Ascending aorta (tissue), 2 donors: ENCODE measurements at regions not wholly inside any gene's neighbourhood (a gene's known extent, or its start where the extent isn't known, plus 50 kb on each side); places are given as distances from the start of the nearest gene placed in this dataset.

Source experiments
- DNase-seq, 2 donors: peaks; one replicate each; pipeline ENCODE4 v3.0.0-alpha.2; 2019; ENCODE audit warnings: low spot score in 2 of 2
- H3K27ac ChIP-seq, 2 donors: fragments of 200-600 bp; sonication (generic); one replicate each; pipeline ENCODE4 v1.5.1; 2016 to 2017; ENCODE audit warnings: mild to moderate bottlenecking in 1 of 2
- H3K27me3 ChIP-seq: fragments of 200-600 bp; sonication (generic); one replicate; pipeline ENCODE4 v1.5.1; 2017
- H3K36me3 ChIP-seq, 2 donors: fragments of 200-600 bp; sonication (generic); one replicate each; pipeline ENCODE4 v1.5.1; 2016
- H3K4me1 ChIP-seq, 2 donors: fragments of 200-600 bp; sonication (generic); one replicate each; pipeline ENCODE4 v1.5.1; 2016 to 2017; ENCODE audit warnings: mild to moderate bottlenecking in 1 of 2
- H3K4me3 ChIP-seq, 2 donors: fragments of 200-600 bp; sonication (generic); one replicate each; pipeline ENCODE4 v1.5.1; 2016 to 2017; ENCODE audit warnings: mild to moderate bottlenecking in 1 of 2
- H3K9me3 ChIP-seq, 2 donors: fragments of 200-600 bp; sonication (generic); one replicate each; pipeline ENCODE4 v1.5.1; 2016
- CTCF ChIP-seq, 3 experiments: fragments of 200-600 bp in 2 of 3; fragments of 450-650 bp in 1 of 3; sonication (generic) in 2 of 3; IDR thresholded peaks; one replicate each; pipeline ENCODE4 v1.5.1; 2016 to 2019; ENCODE audit warnings: antibody characterized with exemption in 3 of 3, mild to moderate bottlenecking in 1 of 3, moderate library complexity in 1 of 3
- intact Hi-C: fragments of 100-400 bp; cut with DNase I; formaldehyde crosslinking; loops from one replicate; pipeline ENCODE4 v1.15.1; 2023

- Histone ChIP-seq H3K27ac (no peak overlapping the region), H3K9me3 (no peaks in the 10 kb centered on the region), H3K4me3 (no peak overlapping the region), H3K36me3 (no peaks in the 10 kb centered on the region), H3K4me1 (no peaks in the 10 kb centered on the region), H3K27me3 (no peaks in the 10 kb centered on the region)
- intact Hi-C loops: no loop called here
- no peak for TF ChIP-seq CTCF (IDR thresholded peaks at IDR 0.05)
- DNase-seq: no peak
These were observed 352.8 kb upstream of the GYPC start for GRCh38 chr2:126303113-126303512.

DNA sequence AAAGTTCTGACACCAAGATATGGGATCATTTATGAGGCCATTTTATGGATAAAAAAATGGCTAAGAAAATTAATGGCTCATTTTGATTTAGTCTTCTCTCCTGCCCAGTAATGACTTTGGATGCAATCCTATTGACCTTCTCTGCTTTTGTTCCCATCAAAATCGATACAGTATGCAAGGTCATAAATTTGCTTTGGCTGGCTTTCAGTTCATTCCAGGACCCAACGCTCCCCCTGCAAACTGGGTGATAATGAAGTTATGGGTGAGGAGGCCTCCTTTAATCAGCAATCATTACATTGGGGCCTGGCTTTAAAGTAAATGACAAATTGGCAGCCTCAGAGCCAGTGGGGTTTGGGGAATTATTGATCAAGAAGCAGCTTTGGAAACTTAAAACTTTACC lies 351.8 kb upstream of the GYPC start:
- H3K4me3 ChIP-seq: no peak overlapping the region
- H3K27ac ChIP-seq: no peak overlapping the region
- intact Hi-C loops: no loop called here
- TF ChIP-seq CTCF (IDR thresholded peaks at IDR 0.05): no peak
- H3K9me3 ChIP-seq: no peaks in the 10 kb centered on the region
- no peaks in the 10 kb centered on the region for H3K36me3 ChIP-seq
- H3K27me3 ChIP-seq: no peaks in the 10 kb centered on the region
- H3K4me1 ChIP-seq: no peaks in the 10 kb centered on the region
- no peak for DNase-seq

DNA sequence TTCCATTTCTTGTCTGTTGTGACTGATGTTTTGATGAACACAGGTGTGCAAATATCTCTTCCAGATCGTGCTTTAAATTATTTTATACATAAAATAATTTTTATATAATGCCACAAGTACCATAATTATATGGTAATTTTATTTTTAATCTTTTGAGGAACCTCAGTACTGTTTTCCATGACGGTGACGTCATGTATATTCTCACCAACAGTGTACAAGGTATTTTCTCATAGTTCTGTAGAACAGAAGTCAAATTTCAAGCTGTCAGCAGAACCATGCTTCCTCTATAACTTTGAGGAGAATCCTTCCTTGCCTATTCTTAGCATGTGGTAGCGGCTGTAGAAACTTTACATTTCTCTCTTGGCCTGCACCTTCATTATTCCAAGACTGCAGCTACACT lies 349.4 kb upstream of the GYPC start:
- intact Hi-C loops: no loop called here
- H3K36me3 ChIP-seq: no peaks in the 10 kb centered on the region
- no peak overlapping the region for H3K27ac ChIP-seq
- DNase-seq: no peak
- H3K27me3 ChIP-seq: no peaks in the 10 kb centered on the region
- no peaks in the 10 kb centered on the region for H3K9me3 ChIP-seq
- H3K4me1 ChIP-seq: no peaks in the 10 kb centered on the region
- H3K4me3 ChIP-seq: no peak overlapping the region
- TF ChIP-seq CTCF (IDR thresholded peaks at IDR 0.05): no peak

DNA sequence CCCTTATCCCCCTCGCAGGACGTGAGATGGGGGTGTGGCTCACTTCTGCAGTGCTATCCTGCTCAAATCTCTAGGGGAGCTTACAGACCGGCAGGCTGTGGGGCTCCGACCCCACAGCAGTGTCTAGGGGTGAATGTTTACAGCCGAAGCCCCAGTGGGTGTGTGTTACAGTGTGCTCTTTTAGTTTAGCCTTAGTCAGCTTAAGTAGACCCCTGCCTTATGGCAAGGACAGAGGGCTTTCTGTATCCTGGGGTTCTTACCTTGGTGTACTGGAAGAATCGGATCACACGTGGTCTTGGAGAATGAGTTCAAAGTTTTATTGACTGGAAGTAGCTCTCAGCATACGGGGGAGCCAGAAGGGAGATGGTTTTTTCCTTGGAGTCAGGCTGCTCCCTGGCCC lies 348.2 kb upstream of the GYPC start:
- no peaks in the 10 kb centered on the region for H3K4me1 ChIP-seq
- no peak overlapping the region for H3K27ac ChIP-seq
- no peak overlapping the region for H3K4me3 ChIP-seq
- intact Hi-C loops: no loop called here
- H3K27me3 ChIP-seq: no peaks in the 10 kb centered on the region
- no peaks in the 10 kb centered on the region for H3K9me3 ChIP-seq
- TF ChIP-seq CTCF (IDR thresholded peaks at IDR 0.05): no peak
- no peaks in the 10 kb centered on the region for H3K36me3 ChIP-seq
- DNase-seq: no peak

- no peak overlapping the region for H3K4me3 ChIP-seq
- no peak for DNase-seq
- H3K4me1 ChIP-seq: no peaks in the 10 kb centered on the region
- no peaks in the 10 kb centered on the region for H3K9me3 ChIP-seq
- no peaks in the 10 kb centered on the region for H3K27me3 ChIP-seq
- intact Hi-C loops: no loop called here
- no peaks in the 10 kb centered on the region for H3K36me3 ChIP-seq
- H3K27ac ChIP-seq: no peak overlapping the region
- TF ChIP-seq CTCF (IDR thresholded peaks at IDR 0.05): no peak
These were observed 346.8 kb upstream of the GYPC start for GRCh38 chr2:126309185-126309584.

DNA sequence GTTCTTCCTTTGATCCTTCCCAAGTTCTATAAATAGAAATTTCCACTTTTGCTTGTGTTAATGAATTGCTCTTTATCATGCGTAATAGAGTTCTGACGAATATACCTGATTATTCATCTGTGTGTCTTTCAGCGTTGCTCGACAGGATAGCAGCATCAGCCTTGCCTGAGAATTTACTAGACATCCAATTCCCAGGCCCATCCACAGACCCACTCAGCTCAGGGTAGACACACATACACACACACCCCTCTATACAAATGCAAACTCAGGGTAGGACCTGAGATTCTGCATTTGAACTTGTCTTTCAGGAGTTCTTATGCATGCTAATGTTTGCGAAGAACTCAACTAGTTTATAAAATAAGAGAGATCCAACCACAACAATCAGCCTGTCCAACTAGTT lies 343.4 kb upstream of the GYPC start:
- Histone ChIP-seq H3K27ac (no peak overlapping the region), H3K27me3 (no peaks in the 10 kb centered on the region), H3K9me3 (no peaks in the 10 kb centered on the region), H3K4me3 (no peak overlapping the region), H3K4me1 (no peaks in the 10 kb centered on the region), H3K36me3 (no peaks in the 10 kb centered on the region)
- no peak for DNase-seq
- intact Hi-C loops: no loop called here
- no peak for TF ChIP-seq CTCF (IDR thresholded peaks at IDR 0.05)
